ENCODE measurements at regions not wholly inside any gene's neighbourhood (a gene's known extent, or its start where the extent isn't known, plus 50 kb on each side); places are given as distances from the start of the nearest gene placed in this dataset.
"Not testable (repeated sequence)": the region's sequence is repeated elsewhere in the genome, so short reads cannot be mapped to it uniquely, and the experiment has no call there.

DNA sequence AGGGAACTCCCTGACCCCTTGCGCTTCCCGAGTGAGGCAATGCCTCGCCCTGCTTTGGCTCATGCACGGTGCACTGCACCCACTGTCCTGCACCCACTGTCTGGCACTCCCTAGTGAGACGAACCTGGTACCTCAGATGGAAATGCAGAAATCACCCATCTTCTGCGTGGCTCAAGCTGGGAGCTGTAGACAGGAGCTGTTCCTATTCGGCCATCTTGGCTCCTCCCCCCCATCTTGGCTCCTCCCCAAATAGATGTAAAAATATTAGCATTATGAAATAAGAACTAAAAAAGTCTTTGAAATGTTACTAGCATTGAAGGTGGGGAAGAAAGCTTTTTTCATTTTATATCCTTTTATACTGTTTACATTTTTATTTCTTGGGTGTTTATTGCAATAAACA is 525.9 kb upstream of the PPP2R3A start:
- TF ChIP-seq, protein P1, sequence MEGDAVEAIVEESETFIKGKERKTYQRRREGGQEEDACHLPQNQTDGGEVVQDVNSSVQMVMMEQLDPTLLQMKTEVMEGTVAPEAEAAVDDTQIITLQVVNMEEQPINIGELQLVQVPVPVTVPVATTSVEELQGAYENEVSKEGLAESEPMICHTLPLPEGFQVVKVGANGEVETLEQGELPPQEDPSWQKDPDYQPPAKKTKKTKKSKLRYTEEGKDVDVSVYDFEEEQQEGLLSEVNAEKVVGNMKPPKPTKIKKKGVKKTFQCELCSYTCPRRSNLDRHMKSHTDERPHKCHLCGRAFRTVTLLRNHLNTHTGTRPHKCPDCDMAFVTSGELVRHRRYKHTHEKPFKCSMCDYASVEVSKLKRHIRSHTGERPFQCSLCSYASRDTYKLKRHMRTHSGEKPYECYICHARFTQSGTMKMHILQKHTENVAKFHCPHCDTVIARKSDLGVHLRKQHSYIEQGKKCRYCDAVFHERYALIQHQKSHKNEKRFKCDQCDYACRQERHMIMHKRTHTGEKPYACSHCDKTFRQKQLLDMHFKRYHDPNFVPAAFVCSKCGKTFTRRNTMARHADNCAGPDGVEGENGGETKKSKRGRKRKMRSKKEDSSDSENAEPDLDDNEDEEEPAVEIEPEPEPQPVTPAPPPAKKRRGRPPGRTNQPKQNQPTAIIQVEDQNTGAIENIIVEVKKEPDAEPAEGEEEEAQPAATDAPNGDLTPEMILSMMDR (IDR thresholded peaks at IDR 0.05) = not testable (repeated sequence)
- not testable (repeated sequence) for TF ChIP-seq POLR2AphosphoS5, POLR2A, EP300 (IDR thresholded peaks at IDR 0.05)
